ENCODE measurements at regions not wholly inside any gene's neighbourhood (a gene's known extent, or its start where the extent isn't known, plus 50 kb on each side); places are given as distances from the start of the nearest gene placed in this dataset.

DNA sequence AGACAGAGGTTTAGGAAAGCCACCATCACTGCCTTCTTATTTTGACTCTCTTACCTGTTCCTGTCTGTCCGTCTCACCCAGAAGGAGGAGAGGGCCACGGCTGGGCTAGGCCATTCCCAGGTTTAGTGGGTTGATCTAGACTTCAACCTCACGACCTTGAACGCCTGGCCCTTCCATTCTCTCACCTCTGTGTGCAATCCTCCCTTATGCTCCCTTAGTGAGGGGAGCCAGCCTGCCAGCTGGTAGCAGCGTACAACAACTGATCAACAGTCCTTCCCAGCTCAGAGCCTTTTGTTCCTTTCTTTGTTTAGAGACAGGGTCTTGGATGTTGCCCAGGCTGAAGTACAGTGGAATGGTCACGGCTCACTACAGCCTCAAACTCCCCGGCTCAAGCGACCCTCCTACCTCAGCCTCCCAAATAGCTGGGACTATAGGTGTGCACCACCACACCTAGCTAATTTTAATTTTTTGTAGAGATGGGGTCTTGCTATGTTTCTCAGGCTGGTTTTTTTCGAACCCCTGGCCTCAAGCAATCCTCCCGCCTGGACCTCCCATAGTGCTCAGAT lies 123.9 kb downstream of the ZNF664 start:
- no peak for DNase-seq (ENCODE audit: low read depth)

DNA sequence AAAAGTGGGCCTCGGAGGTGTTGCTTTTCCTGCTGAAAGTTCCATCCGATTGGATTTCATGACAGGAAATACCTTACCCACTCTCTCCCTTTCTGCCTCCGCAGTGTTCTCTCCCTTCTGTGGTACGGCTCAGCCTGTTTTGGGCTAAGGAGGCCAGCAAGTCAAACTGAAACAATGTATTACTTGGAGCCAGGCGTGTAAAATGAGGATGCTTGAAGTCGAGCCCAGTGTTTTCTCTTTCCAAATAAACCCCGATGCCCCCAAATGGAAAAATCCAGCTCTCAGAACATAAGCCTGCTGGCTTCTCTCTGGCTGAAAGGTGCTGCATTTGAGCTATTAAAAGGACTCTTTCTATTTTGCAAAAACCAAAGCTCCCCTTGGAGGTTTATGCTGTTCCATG lies 124.7 kb downstream of the ZNF664 start:
- DNase-seq (ENCODE audit: low read depth), result no peak

DNA sequence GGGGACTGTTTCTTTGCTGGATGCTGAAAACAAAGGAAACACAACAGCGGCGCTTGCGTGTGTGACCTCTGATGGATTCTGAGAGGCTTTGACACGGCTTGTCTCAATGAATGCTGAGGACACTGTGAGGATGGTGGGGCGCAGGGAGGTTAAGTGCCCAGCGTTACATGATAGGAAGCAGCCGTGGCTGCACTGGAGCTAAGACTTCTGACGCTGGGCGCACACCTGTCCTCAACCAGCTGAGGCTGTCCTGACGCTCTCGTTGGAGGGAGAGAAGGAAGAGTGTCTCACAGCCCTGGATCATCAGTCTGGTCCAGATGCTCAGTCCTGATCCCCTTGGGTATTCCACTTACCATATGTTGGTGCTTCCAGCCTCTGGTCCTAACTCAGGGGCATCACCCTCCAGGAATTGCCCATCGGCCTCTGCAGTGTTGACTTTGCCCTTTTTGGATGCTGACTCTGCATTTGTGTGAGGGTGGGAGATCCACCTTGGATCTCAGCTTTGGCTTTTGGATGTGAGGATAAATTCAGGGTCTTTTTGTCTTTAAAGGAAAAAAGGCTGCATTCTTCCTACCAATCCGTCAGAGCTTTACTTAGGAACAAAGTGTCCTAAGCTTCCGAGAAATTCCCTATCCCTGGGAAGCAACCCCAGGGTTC lies 125.2 kb downstream of the ZNF664 start:
- DNase-seq (ENCODE audit: low read depth), result no peak

DNA sequence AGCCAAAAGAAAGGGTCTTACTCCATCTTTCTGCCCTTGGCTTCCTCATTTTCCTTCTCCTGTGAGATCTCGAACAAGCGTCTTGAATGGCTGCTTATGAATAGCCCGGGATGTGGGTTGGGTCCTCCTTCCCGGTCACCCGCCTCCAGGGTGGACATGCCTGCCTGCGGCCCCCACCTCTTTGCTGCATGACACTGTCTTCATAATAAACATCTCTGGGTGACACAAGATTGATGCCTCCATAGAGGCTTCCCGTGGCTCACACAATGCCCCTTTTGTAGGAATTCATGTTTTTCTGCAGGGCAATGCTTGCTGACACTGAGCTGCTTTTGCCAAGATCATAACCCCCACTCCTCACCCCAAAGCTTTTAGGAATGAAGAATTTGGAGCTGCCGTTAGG lies 125.9 kb downstream of the ZNF664 start:
- DNase-seq (ENCODE audit: low read depth), result no peak

DNA sequence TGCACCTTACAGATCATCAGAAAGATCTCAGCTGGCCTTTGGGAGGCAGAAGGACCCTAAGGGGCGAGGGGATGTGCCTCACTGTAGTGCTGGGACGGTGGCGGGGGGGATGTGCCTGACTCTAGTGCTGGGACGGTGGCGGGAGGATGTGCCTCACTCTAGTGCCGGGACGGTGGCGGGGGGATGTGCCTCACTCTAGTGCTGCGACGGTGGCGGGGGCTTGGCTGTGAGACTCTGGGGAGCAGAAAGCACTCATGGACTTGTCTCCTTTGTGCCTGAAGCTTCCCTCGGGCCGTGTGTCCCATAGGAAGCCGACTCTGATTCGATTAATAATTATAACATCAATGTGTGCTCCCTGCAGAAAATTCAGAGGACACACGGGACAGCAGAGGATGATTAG lies 126.6 kb downstream of the ZNF664 start:
- no peak for DNase-seq (ENCODE audit: low read depth)

DNA sequence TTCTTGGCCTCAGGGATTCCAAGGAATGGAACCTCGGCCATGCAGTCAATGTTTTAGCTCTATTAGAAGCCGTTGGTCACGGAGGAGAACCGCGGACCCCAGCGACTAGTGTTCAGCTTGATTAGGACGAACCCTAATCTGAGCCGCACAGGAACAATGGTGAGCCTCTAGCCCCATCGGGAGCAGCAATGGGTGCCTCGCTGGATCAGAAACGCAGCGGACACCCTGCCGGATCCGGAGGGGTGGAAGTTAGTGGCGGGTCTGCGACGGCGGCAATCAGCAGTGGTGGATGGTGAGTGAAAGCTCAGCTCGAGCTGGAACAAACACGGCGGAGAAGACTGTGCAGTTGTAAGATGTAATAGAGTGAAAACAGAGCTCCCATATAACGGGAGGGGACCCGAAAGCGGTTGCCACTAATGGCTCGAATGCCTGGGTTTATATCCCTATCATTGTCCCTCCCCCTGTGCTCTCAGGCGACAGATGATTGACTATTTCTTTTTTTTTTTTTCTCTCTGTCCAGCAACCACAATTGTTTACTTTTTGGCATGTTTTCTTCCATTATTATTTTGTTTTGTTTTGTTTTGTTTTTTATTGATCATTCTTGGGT lies 127.7 kb downstream of the ZNF664 start:
- no peak for DNase-seq (ENCODE audit: low read depth)

DNA sequence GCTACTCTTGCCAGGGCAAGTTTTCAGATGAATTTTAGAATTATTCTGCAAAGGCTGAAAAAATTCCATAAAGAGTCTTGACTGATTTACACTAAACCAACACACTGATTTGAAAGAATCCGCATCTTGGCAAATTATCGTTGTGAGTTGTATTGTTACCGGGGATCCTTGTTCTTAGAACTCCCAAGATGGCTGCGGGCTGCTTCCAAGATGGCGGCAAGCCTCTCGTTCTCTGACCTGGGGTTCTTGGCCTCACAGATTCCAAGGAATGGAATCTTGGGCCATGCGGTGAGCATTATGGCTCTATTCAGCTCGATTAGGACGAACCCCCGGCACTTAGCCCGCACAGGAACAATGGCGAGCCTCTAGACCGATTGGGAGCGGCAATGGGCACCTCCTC lies 132.5 kb downstream of the ZNF664 start:
- DNase-seq (ENCODE audit: low read depth), result no peak

DNA sequence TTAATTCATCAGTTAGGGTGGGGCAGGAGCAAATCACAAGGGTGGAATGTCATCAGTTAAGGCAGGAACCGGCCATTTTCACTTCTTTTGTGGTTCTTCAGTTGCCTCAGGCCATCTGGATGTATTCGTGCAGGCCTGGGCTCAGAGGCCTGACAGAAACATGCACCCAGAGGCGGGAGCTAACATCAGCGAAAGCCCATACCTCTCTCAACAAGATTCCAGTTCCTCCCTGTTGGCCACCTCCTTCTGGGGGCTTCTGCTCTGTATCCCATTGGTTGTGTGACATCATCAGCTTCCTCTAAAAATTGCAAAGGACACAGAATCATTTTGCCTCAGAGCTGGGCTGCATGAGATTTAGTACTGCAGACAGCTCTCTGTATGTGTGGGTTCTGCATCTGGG lies 134.3 kb downstream of the ZNF664 start:
- no peak for DNase-seq (ENCODE audit: low read depth)

DNA sequence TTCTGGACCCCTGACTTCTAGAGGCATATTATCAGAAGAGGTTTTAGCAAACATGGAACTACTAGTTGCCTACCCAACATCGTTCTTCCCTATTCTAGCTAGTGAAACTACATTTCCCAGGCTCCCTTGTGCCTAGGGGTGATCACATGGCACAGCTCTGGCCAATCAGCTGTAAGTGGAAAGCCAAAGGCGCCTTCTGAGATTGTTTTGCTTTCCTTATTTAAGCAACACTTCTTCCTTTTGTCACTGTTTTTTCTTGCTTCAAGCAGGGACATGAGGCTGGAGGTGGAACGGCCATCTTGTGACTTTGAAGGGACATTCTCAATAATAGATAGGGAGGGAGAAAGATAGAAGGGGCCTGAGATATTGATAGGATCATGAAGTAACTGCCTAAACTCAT lies 136.7 kb downstream of the ZNF664 start:
- DNase-seq (ENCODE audit: low read depth), result peak; percentile 31

DNA sequence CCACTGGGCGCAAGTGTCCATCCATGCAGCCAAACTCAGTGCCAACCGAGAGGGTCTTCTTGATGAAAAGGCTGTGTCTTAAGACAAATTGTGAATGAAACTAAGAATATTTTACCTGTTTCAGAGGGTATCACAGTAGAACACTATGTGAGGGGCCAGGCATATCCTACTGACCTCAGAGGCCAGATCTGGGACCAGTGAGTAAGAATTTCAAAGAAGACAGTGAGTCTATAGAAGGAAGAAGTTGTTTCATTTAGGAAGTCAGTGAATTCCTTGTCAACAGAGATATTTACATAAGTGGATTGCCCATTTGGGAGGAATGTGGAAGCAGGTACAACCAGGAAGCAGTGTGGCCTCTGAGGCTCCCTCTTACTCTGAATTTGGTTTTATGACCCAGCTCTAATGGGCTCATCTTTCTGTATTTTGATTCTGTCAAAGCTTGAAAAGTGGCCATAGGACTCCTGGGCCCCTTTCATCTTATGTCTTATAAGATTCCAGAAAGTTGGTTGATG lies 137.4 kb downstream of the ZNF664 start:
- DNase-seq (ENCODE audit: low read depth), result no peak

DNA sequence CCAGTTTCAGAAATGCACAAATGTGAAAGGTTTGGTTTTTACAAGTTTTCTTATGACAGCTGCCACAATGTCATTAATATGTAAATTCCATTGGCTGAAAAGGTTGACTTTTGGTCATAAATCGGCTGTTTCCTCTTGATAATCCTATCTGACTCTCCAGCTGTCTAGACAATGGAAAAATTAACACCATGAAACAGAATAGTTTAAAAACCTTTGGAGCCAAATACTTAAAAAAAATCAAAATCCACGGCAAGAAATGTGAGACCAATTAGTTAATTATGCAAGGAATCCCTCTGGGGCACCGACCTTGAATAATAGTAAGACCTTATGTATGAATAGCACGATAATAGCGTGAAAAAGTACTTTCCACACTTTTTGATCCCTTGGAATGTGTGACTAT lies 138.0 kb downstream of the ZNF664 start:
- DNase-seq (ENCODE audit: low read depth), result no peak

DNA sequence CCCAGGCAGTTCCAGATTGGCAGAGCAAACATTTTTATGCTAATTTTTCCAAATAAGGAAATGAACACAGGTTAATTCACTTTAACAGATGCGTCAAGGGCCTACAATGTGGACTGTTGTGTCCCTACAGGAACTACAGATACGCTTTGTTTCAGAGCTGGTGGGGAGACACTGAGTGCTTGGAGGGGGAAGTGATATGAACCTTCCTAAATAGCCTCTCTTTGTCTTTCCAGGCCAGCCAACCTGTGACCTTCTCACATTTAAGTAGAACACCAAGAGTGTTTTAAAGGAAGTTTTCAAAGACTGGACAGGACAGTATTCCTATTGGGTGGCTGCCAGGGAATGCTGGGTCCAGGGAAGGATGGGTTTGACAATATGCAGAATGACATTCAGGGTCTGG lies 141.3 kb downstream of the ZNF664 start:
- DNase-seq (ENCODE audit: low read depth), result no peak

DNA sequence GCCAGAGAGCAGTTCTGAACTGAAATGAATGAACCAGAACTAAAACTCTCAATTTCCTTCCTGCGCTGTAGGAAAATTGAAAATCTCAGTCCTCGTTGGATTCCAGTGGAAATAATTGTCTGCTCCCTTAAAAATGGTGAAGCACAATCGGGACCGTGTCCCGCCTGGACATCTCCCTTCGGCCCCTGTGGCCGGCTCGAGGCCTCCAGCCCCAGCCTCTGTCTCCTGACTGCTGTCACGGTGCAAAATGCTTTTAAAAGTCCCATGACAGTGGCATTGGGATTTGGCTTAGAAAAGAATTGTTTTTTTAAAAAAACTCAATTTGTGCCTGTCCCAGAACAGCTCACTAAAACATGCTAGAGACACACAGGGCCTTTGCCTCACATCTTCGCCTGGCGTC lies 142.5 kb downstream of the ZNF664 start:
- DNase-seq (ENCODE audit: low read depth), result no peak

DNA sequence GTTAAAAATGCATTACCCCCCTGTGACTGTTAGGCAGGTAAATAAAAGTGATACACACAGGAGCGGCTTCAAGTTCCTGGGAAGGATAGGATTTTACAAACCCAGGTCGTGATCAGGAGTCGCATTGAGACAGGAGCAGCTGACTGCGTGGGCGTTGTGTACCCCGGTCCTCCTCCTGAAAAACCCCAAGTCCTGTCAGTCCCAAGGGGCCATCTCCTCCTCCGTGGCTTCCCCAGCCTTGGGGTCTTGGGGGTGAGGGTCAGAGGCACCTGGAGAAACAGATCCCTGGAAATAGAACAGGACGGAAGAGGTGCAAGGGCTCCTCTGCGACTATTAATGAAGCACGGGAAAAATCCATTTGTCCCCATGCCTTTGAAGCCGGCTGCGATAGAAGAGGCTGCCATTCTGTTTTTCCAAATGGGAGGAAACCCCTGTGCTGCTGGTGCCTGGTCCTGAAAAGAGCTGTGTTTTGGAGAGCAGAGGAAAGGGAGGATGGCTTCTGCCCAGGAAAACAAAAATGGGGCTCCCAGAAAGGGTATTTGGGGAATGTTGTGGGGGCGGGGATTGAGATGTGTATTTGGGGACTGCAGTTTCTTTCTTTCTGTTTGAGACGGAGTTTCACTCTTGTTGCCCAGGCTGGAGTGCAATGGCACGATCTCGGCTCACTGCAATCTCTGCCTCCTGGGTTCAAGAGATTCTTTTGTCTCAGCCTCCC lies 143.1 kb downstream of the ZNF664 start:
- DNase-seq (ENCODE audit: low read depth), result no peak

DNA sequence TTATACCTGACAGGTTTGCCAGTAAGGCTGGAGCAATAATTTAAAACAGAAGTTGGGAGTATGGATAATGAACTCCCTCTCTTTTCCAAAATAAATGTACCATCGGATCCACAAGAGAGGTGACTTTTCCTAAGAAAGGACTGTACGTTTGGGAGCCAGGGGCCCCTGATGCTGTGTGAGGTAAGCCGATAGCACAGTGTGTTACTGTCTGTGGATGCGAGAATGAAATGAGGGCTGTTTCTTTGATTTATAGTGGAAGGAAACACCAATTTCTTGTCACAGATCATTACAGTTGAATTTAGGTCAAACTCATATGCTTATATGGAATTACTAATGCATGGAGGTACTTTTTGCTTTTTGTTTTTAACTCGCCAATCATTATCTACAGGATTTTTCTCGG lies 147.7 kb downstream of the ZNF664 start:
- DNase-seq (ENCODE audit: low read depth), result no peak

DNA sequence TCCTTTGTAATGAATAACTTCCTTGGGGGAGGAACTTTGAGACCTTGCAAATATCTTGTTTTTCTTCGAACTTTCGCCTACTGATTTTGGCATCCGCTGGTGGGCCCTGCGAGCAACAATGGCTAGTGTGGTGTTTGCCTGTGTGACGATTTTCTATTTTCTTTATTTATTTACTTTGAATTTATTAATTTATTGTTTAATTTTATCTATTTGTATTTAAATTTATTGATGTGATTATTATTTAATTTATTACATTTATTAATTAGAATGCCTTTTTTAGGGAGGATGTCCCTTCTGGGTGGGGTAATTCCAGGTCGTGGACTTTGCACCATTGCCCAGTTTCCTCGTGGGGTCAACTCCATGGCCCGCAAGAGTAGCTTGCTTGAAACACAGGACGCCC lies 149.7 kb downstream of the ZNF664 start:
- DNase-seq (ENCODE audit: low read depth), result no peak

DNA sequence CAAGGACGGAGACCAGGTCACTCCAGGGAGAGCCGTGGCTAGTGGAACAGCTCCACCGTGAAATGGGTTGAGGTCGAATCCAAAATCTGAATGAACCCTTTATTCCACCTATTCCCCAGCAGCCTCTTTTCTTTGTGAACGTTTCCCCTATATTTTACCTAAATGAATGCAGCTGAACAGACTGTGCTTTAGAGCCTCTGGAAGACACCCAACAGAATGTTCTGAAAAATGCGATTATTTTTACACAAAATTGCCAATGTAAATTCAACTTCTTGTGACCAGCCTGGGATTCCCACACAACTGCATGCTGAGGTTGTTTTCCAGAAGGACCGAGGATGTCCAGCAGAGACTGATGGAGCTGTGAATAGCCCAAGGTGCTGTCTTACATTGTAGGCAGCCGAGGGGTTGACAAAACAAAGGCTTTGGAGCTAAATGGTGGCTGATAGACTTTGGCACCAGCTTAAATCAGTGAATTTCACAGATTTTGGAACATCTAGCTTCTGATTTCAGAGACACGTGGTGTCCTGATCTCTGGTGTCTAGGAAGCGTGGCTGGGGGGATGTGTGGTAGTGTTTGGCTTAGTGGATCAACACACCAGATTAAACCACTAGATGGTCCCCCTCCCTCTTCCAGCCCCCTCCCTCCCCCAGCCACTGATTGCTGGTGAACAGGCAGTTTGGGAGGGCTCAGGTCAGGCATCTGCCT lies 150.4 kb downstream of the ZNF664 start:
- DNase-seq (ENCODE audit: low read depth), result no peak

DNA sequence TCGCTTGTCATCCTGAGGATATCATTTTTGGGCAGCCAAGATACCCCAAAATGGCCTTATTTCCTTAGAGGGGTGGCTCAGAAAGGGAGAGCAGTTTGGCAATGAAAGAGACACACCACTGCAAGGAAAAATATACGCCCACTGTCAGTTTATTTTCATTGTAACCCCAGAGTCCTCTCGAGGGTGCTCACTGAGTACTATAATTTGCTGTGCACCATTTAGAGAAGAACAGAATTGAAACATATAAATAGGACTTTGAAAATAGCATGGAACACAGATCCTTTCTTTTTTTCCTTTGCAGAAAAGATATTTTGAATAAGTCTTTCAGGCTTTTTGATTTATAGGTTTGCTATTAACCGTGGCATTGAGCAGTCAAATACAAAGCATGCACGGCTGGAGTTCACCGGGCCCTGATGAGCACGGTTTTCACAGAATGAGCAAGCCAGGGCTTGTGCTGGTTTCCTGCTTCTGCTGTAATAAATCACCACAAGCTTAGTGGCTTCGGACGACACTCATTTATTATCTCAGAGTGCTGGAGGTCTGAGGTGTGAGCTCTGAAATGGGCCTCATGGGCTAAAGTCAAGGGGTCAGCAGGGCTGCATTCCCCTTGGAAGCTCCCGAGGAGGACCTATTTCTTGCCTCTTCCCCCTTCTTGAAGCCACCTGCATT lies 152.3 kb downstream of the ZNF664 start:
- no peak for DNase-seq (ENCODE audit: low read depth)

DNA sequence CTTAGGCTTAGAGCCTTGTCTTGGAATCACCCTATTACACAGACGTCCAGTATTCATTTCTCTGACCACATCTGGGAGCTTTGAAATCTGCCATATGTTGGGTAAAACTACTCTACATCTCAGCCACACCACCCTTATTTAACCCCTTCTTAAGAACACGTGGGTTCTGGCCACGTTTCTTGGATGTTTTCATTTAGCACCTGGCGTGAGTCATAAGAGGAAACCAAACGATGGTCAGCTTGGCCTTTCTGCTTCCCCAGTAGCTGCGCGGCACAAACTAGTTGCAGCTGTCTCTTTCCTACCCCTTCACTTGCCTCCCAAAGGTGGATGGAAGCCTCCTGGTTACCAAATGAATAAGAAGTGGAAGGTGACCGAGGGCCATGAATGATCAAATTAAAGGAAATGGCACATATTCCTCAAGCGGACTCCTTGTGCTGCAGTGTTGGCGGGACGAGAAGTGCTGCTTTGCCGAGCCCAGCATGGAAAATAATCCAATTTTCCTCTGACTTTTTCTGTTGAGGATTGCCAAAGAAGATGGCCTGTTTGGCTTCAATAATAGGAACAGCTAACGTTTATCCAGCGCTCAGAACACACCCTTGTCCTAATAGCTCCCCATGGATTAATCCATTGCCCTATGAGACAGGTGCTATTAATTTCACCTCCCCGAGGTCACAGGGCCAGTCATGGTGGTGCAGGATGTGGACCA lies 154.1 kb downstream of the ZNF664 start:
- no peak for DNase-seq (ENCODE audit: low read depth)

DNA sequence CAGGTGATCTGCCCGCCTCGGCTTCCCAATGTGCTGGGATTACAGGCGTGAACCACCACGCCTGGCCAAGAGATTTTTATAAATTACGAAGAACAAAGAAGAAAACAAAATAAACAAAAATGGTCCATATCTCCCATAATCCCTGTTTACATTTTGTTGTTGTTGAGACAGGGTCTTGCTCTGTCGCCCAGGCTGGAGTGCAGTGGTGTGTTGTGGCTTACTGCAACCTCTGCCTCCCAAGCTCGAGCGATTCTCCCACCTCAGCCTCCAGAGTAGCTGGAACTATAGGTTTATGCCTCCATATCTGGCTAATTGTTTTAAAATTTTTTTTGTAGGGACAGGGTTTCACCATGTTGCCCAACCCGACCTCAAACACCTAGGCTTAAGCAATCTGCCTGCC lies 156.1 kb downstream of the ZNF664 start:
- no peak for DNase-seq (ENCODE audit: low read depth)
